OCI-LY1 (cell line): ENCODE measurements at regions not wholly inside any gene's neighbourhood (a gene's known extent, or its start where the extent isn't known, plus 50 kb on each side); places are given as distances from the start of the nearest gene placed in this dataset.
"Not testable (repeated sequence)": the region's sequence is repeated elsewhere in the genome, so short reads cannot be mapped to it uniquely, and the experiment has no call there.

ENCODE experiments used
- EZH2 ChIP-seq: fragments of 200-600 bp; sonication (generic), shearing (Covaris generic); IDR thresholded peaks from 2 replicates; pipeline ENCODE4 v1.8.0; 2017; ENCODE audit warnings: borderline replicate concordance, mixed run types, mild to moderate bottlenecking, antibody characterized with exemption, low read length, moderate library complexity, mixed read lengths
- TF ChIP-seq, protein P1 (sequence below): fragments of 200-600 bp; sonication (generic), shearing (Covaris generic); IDR thresholded peaks from 2 replicates; pipeline ENCODE4 v1.5.1; 2017; ENCODE audit warnings: mild to moderate bottlenecking, antibody characterized with exemption, low read length, moderate library complexity, mixed read lengths

DNA sequence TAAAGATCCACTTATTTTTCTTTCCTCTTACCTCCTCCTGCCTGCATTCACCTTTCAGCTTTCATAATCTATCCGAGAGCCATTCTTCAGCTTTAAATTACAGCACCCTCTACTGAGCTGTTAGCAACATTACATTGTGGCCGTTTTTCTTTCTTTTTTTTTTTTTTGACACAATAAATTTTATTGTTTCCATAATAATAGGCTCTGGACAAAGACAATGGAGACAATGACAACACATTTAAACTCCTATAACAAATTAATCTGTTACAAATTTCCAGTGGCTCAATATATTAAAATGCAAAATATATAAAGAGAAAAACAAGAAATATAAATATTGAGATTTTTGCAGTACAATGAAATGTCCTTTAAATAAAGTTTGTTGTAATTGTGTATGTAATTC is 312.7 kb upstream of the COX7C start:
- TF ChIP-seq, protein P1, sequence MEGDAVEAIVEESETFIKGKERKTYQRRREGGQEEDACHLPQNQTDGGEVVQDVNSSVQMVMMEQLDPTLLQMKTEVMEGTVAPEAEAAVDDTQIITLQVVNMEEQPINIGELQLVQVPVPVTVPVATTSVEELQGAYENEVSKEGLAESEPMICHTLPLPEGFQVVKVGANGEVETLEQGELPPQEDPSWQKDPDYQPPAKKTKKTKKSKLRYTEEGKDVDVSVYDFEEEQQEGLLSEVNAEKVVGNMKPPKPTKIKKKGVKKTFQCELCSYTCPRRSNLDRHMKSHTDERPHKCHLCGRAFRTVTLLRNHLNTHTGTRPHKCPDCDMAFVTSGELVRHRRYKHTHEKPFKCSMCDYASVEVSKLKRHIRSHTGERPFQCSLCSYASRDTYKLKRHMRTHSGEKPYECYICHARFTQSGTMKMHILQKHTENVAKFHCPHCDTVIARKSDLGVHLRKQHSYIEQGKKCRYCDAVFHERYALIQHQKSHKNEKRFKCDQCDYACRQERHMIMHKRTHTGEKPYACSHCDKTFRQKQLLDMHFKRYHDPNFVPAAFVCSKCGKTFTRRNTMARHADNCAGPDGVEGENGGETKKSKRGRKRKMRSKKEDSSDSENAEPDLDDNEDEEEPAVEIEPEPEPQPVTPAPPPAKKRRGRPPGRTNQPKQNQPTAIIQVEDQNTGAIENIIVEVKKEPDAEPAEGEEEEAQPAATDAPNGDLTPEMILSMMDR: peak; percentile 32
- TF ChIP-seq EZH2: not testable (repeated sequence)
